HepG2 (cell line): ENCODE measurements at regions not wholly inside any gene's neighbourhood (a gene's known extent, or its start where the extent isn't known, plus 50 kb on each side); places are given as distances from the start of the nearest gene placed in this dataset.

Experiments
- ATAC-seq: fragments of 200-7000 bp; cut with Tn5 transposase; 3 replicates; pipeline ENCODE4 v1.9.1; 2020; ENCODE audit warnings: mild to moderate bottlenecking, moderate library complexity
- BruUV-seq: library from RNA; stranded (reverse); fragments of 400-500 nt; replicated peaks from 2 replicates; lab custom pipeline; 2021; lab: Mats Ljungman, UMichigan
- CTCF ChIA-PET: fragments of 300-600 bp; formaldehyde crosslinking; extraction: SDS; loops from one replicate; lab custom pipeline; 2021; ENCODE audit warnings: low total read pairs, inconsistent platforms, low intra/inter-chr PET ratio; lab: Yijun Ruan, JAX
- POLR2A ChIA-PET: fragments of 350-600 bp; sonication (Branson Sonifier 250); formaldehyde crosslinking; loops from one replicate; lab custom pipeline; 2020; ENCODE audit warnings: antibody characterized with exemption, inconsistent platforms; lab: Yijun Ruan, JAX
- DNase-seq: peaks from one replicate; pipeline ENCODE4 v3.0.0-alpha.2; 2015; ENCODE audit warnings: low spot score
- FAIRE-seq: peaks from 3 replicates; lab custom pipeline; 2011; peaks lifted over from hg19 to GRCh38; lab: Jason Lieb, UNC
- H2AFZ ChIP-seq: one replicate; pipeline ENCODE4 v1.6.1; 2011; ENCODE audit warnings: low read length, inconsistent platforms
- H3K27ac ChIP-seq: fragments of 300-600 bp; 3 replicates; pipeline ENCODE4 v1.8.0; 2011; ENCODE audit warnings: mixed run types, mild to moderate bottlenecking, mixed read lengths, low read length, inconsistent platforms; ENCODE audit not compliant: insufficient read depth; ENCODE audit errors: extremely low read length
- H3K27me3 ChIP-seq, 2 experiments: fragments of 200-600 bp in 1 of 2; 2 replicates in 1 of 2; 3 replicates in 1 of 2; pipeline versions ENCODE4 v1.6.0 to v1.8.0; 2011; ENCODE audit warnings: low read length in 2 of 2, mild to moderate bottlenecking in 2 of 2, moderate library complexity in 2 of 2, inconsistent platforms in 1 of 2; ENCODE audit not compliant: insufficient read depth in 2 of 2, control insufficient read depth in 1 of 2
- H3K36me3 ChIP-seq, 2 experiments: fragments of 200-600 bp in 1 of 2; replicated peaks in 1 of 2; 2 replicates in 1 of 2; 3 replicates in 1 of 2; pipeline versions ENCODE4 v1.5.1 to v1.8.0; 2011; ENCODE audit warnings: low read length in 2 of 2, inconsistent platforms in 1 of 2; ENCODE audit not compliant: insufficient read depth in 2 of 2, control insufficient read depth in 1 of 2
- H3K4me1 ChIP-seq: 2 replicates; pipeline ENCODE4 v1.5.1; 2012; ENCODE audit warnings: low read length, inconsistent platforms; ENCODE audit not compliant: insufficient read depth
- H3K4me2 ChIP-seq: 2 replicates; pipeline ENCODE4 v1.6.0; 2011; ENCODE audit warnings: low read depth, low read length, inconsistent platforms
- H3K4me3 ChIP-seq, 3 experiments: fragments of 200-600 bp in 1 of 3; sonication (generic), shearing (Covaris generic) in 1 of 3; replicated peaks in 1 of 3; 2 replicates each; pipeline ENCODE4 v1.5.1; 2011 to 2016; ENCODE audit warnings: low read length in 3 of 3, inconsistent platforms in 2 of 3, low read depth in 2 of 3, mild to moderate bottlenecking in 2 of 3, control low read depth in 1 of 3, mixed read lengths in 1 of 3; ENCODE audit not compliant: insufficient read depth in 1 of 3
- H3K79me2 ChIP-seq: one replicate; pipeline ENCODE4 v1.6.1; 2011; ENCODE audit warnings: low read length, inconsistent platforms; ENCODE audit not compliant: insufficient read depth
- H3K9ac ChIP-seq: 2 replicates; pipeline ENCODE4 v1.6.0; 2011; ENCODE audit warnings: mild to moderate bottlenecking, low read depth, low read length, inconsistent platforms; ENCODE audit not compliant: insufficient read depth
- H3K9me3 ChIP-seq: 2 replicates; pipeline ENCODE4 v1.5.1; 2012; ENCODE audit warnings: mild to moderate bottlenecking, low read length
- H4K20me1 ChIP-seq: 2 replicates; pipeline ENCODE4 v1.6.0; 2011; ENCODE audit warnings: inconsistent platforms, mild to moderate bottlenecking, low read length, moderate library complexity; ENCODE audit not compliant: insufficient read depth
- ATF7-NPFF ChIP-seq: sonication (generic); formaldehyde crosslinking; IDR thresholded peaks from 2 replicates; pipeline ENCODE4 v1.8.1; 2023; ENCODE audit warnings: mild to moderate bottlenecking, low read depth, missing genetic modification reagents, moderate library complexity
- FLYWCH1 ChIP-seq: sonication (generic); formaldehyde crosslinking; IDR thresholded peaks from 2 replicates; pipeline ENCODE4 v1.8.1; 2023; ENCODE audit warnings: mild to moderate bottlenecking, missing genetic modification reagents
- TBX3 ChIP-seq: fragments of 450-650 bp; IDR thresholded peaks from 2 replicates; pipeline ENCODE4 v1.6.1; 2017; ENCODE audit warnings: antibody characterized with exemption, mild to moderate bottlenecking, inconsistent platforms, borderline replicate concordance
- U2AF2 ChIP-seq: fragments of 200-400 bp; formaldehyde crosslinking; IDR thresholded peaks from 2 replicates; pipeline ENCODE4 v1.6.1; 2017; ENCODE audit warnings: low read depth, mild to moderate bottlenecking, low read length
- ZNF17 ChIP-seq: sonication (generic); formaldehyde crosslinking; IDR thresholded peaks from 2 replicates; pipeline ENCODE4 v1.5.0; 2020; ENCODE audit warnings: mild to moderate bottlenecking, missing genetic modification reagents
- ZNF782 ChIP-seq: sonication (generic); formaldehyde crosslinking; IDR thresholded peaks from 2 replicates; pipeline ENCODE4 v1.4.0; 2020; ENCODE audit warnings: missing genetic modification reagents, mild to moderate bottlenecking, borderline replicate concordance
- ZSCAN20 ChIP-seq: sonication (generic); formaldehyde crosslinking; IDR thresholded peaks from 2 replicates; pipeline ENCODE4 v1.4.0; 2020; ENCODE audit warnings: missing genetic modification reagents, mild to moderate bottlenecking, borderline replicate concordance
- WGBS: methylation state at CpG from one replicate; pipeline ENCODE4 v1.1.6; 2017; ENCODE audit warnings: low lambda C conversion rate; 5-methylcytosine and 5-hydroxymethylcytosine counted together
- in situ Hi-C: cut with HindIII; loops from 2 replicates; pipeline ENCODE4 v1.10.0; 2017; ENCODE audit warnings: low pct_unique_long_range_greater_than_20kb; ENCODE audit not compliant: extremely low pct_ligation_motif_present
- intact Hi-C: fragments of 100-400 bp; cut with micrococcal nuclease; formaldehyde crosslinking; loops from one replicate; pipeline ENCODE4 v1.10.0; 2022; ENCODE audit not compliant: unreplicated experiment
- TF ChIP-seq, protein P1 (sequence below): sonication (generic); formaldehyde crosslinking; IDR thresholded peaks from 2 replicates; pipeline ENCODE4 v1.5.0; 2020; ENCODE audit warnings: missing genetic modification reagents
- TF ChIP-seq, protein P2 (sequence below): sonication (generic); formaldehyde crosslinking; IDR thresholded peaks from 2 replicates; pipeline ENCODE4 v1.5.0; 2020; ENCODE audit warnings: missing genetic modification reagents, mild to moderate bottlenecking, borderline replicate concordance
- TF ChIP-seq, protein P3 (sequence below): IDR thresholded peaks from 2 replicates; pipeline ENCODE4 v1.6.1; 2016; ENCODE audit warnings: mild to moderate bottlenecking, missing biosample characterization, missing genetic modification reagents

DNA sequence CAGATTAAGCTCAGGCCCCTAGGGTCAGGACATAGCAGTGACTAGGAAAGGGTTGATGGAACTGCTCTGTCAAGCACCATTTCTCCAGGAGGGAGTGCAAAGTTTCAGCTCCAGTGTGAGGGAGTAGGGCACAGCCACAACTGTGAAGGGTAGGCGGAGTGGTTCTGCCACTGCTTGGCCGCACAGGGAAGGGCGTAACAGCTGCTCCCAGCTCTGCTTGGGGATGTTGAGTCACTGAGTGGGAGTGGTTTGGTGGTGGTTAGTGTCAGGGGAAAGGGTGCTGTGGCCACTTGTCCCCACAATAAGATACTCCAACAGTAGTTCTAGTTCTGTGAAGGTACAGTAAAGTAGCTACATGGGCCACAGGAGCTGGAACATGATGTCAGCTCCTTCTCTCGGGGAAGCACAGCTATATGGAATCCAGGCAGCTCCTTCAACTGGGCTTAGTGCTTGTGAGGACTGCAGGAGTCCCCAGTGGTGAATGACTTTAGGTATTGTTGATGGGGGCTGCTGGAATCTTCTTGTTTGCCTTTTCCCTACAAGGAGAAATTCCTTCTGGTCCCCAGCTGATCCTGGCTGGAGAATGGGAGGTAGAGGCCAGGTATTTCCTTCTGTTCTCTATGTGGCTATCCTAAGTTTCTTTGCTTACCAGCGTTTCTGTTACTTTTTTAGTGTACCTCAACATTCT lies 314.5 kb downstream of the SPATA31D1 start:
- in situ Hi-C loops, result no loop called here
- intact Hi-C loops, result no loop called here
- no peak overlapping the region for H3K9ac ChIP-seq
- no peak overlapping the region for H2AFZ ChIP-seq
- peaks cover 23% of the 10 kb centered on the region for H3K9me3 ChIP-seq
- ChIA-PET CTCF (no interaction called here), POLR2A (no interaction called here)
- no peaks in the 10 kb centered on the region for H3K4me1 ChIP-seq
- 19% methylated on average over 5 of the region's 5 CpGs for WGBS
- no peak for DNase-seq
- no peak overlapping the region for H3K4me3 ChIP-seq
- no peaks in the 10 kb centered on the region for H3K27me3 ChIP-seq
- no peak for FAIRE-seq
- no peaks in the 10 kb centered on the region for H3K36me3 ChIP-seq
- TF ChIP-seq, protein P1, sequence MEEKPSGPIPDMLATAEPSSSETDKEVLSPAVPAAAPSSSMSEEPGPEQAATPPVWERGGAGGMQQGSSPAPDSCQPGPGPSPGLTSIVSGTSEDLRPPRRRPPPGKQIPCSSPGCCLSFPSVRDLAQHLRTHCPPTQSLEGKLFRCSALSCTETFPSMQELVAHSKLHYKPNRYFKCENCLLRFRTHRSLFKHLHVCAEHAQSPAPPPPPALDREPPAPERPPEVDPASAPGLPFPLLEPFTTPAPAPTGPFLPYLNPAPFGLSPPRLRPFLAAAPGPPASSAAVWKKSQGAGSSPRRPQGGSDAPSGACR (CRISPR knock-in tag), result no peak
- TF ChIP-seq, protein P2, sequence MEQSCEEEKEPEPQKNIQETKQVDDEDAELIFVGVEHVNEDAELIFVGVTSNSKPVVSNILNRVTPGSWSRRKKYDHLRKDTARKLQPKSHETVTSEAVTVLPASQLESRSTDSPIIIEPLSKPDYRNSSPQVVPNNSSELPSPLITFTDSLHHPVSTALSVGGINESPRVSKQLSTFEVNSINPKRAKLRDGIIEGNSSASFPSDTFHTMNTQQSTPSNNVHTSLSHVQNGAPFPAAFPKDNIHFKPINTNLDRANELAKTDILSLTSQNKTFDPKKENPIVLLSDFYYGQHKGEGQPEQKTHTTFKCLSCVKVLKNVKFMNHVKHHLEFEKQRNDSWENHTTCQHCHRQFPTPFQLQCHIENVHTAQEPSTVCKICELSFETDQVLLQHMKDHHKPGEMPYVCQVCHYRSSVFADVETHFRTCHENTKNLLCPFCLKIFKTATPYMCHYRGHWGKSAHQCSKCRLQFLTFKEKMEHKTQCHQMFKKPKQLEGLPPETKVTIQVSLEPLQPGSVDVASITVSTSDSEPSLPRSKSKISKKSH (CRISPR knock-in tag), result no peak
- no peak for TF ChIP-seq TBX3
- no peak for TF ChIP-seq ZSCAN20 (CRISPR knock-in tag)
- TF ChIP-seq, protein P3, sequence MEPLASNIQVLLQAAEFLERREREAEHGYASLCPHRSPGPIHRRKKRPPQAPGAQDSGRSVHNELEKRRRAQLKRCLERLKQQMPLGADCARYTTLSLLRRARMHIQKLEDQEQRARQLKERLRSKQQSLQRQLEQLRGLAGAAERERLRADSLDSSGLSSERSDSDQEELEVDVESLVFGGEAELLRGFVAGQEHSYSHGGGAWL (CRISPR knock-in tag), result no peak
- no peak for TF ChIP-seq ATF7-NPFF (CRISPR knock-in tag)
- TF ChIP-seq FLYWCH1 (CRISPR knock-in tag), result no peak
- TF ChIP-seq ZNF17 (CRISPR knock-in tag), result no peak
- no peak for TF ChIP-seq U2AF2
- TF ChIP-seq ZNF782, result no peak
- no peaks in the 10 kb centered on the region for H3K79me2 ChIP-seq
- H3K4me2 ChIP-seq, result no peak overlapping the region
- ATAC-seq, result no peak
- H3K27ac ChIP-seq, result no peak overlapping the region
- no TSS peak for BruUV-seq
- H4K20me1 ChIP-seq, result no peaks in the 10 kb centered on the region
